Activated CD4-positive, CD25-positive, alpha-beta regulatory T cell (primary cell): ENCODE measurements at regions not wholly inside any gene's neighbourhood (a gene's known extent, or its start where the extent isn't known, plus 50 kb on each side); places are given as distances from the start of the nearest gene placed in this dataset.

Experiments
- DNase-seq, 4 experiments: peaks; one replicate each; lab custom pipeline; 2025; lab: John Stamatoyannopoulos, UW

DNA sequence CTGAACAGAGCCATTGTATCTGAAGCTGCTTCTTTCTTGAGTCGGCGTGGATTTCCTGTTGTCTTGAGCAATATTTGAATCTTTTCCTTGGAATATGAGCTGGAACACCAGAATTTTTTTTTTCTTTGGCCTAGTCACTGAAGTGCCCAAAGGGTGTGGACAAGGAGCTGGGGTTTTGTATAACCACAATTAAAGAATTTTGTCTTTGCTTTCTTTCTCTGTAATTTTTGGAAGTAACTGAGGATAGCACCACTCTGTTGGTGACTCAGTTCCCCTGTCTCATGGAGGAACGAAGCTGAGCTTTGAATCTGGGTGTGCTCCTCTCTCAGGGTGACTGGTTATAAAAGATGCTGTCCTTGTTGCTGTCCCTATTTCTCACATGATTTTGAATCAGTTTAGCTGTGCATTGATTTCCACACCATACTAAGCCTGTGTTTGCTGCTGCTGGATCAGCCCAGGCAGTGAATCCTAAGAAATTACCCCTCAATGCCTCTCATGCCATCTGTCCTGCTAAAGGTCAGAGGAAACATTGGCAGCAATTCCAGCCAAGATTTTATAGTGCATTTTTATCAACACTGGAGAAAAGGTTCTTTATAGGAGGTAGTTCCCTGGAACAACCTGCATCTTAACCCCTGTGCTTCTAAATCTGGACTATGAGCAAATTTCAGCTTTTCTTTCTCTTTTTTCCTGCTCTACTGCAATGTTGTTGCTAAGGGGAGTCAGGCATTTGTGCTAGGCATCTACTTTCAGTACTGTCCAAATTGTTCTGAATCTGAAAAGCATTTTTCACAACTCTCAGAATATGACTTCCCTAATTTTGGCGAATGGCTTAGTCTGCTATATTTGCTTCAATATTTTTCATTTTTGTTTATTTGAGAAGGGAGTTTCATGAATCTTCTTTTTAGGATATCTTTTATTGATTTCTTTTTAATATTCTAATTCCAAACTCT lies 540.8 kb downstream of the SOX6 start:
- DNase-seq, result no peak

DNA sequence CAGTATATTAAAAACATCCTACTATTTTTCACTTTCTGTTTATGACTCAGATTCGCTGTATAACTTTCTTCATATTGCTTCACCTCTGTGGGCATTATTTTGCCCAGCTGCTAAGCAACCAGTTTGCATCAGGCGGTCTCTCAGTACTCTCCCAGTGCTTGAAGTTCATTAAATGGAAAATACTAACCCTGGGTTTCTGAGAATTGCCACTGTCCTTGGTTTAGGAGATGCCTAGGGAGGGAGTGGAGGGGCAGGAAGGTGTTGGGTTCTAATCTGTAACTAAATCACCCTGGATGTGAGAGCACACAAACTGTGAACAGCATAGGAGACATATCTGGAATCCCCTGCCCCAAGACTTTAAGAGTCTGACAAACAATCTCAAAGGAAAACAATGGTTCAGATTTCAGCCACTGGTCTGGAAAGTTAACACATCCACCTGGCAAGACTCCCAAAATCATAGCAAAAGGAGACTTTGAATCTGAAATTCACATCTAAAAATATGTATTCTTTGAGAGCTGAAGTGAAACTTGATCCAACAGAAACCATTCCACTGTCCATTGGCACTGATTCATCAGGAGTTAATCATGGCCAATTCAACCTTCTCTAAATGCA lies 540.0 kb downstream of the SOX6 start:
- no peak for DNase-seq

DNA sequence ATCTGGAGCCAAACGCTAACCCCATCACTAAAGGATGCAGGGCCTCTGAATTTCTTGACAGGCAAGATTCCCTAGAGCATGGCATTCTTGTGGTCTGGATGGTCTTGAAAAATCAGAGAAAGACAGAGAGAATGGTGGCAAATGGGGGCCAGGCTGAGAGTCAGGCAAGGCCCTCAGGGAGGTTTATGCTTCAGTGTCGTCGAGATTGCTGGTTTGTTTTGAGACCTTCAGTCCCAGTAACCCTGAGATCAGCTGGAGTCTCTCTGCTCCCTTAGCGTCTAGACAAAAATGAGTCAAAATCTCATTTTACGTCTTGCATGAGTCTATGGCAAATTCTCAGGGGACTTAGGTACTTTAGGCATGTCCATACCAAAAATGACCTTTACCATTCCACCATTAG lies 539.3 kb downstream of the SOX6 start:
- DNase-seq, result no peak

DNA sequence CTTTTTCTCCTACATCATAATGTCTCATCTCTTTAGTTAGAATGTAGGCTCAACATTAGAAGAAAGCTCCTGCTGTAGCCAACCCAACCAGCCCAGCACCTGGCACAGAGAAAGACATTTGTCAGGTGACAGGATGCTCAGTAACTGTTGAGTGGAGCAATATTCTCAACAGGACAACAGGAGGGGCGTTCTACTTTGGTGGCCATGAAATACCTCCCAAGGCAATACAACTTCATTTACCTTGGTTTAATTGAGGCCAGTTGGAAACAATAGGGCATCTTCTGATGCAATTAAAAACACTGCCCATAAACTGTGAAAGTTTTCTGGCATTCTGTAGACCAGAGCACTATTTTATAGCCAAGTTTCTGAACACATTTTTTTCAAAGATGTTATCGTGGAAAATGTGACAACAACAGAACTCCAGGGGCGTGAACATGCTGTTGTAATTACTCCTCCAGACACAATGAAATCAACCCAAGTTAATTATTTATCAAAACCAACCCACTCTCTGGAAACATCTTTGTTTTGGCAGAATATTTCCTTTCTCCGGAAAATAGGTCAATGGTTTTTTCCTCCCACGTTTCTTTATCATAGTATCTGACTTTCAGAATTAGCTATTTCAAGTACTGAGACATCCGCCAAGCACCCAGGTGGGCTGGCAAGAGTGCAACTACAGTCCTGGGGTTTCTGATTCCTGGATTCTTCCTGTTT lies 538.1 kb downstream of the SOX6 start:
- DNase-seq, result no peak

DNA sequence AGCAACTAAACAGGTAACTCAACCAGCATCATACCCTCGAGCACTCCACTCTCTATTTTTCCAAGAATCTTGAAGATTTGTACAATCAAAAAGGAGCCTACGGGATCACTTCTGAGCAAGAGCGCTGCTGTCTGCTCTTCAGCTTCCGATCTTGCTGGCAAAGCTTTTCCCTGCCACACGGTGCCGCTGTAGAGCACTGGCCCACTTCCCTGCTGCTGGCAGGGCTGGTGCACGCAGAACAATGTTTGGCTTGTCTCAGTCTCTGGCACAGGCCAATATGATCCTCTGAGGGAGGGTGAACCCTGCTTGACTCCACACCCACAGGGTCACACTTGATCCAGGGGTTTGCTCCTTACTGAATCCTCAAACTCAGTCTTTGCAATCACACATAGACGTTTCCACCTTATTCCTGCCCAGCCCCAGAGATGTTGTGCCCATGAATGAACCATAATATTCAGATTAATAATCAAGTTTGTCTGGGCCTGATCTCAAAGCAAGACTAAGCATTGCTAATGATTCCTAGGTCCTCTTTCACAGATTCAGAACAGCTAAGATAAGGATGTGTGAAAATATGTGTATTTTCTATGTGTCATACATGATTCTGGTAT lies 536.6 kb downstream of the SOX6 start:
- DNase-seq, result no peak

DNA sequence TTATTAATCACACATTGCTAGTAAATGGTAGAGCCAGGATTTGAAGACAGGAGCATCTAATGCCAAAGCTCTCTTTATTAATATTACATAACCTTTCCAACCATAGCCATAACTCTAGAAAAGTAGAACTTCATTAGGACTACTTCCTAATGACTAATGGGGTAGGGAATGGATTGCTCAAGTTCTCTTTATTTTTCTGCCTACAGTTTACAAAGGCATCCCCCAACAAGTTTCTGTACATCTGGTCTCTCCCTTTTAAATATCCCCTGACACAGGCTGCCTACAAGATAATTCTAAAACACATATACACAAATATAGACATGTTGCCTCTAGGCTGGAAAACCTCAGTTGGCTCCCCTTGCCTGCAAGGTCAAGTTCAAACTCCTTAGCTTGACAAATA lies 534.9 kb downstream of the SOX6 start:
- DNase-seq, result no peak

DNA sequence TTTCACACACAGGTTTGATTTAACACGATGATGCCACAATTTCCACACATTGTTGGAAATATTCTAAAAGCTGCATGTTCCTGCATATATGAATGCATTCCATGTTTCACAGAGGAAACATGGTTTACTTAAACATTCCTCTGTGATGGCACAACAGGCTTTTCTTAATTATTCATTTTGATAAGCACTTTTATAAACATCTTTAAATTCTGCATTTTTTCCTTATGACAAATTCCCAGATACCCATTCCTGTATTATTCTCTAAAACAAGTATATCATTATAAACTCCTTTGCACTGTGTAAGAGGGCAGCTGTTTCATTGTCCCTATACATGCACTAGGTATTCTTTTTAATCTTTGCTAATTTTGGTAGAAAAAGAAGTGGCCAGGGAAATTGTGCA lies 532.3 kb downstream of the SOX6 start:
- no peak for DNase-seq

DNA sequence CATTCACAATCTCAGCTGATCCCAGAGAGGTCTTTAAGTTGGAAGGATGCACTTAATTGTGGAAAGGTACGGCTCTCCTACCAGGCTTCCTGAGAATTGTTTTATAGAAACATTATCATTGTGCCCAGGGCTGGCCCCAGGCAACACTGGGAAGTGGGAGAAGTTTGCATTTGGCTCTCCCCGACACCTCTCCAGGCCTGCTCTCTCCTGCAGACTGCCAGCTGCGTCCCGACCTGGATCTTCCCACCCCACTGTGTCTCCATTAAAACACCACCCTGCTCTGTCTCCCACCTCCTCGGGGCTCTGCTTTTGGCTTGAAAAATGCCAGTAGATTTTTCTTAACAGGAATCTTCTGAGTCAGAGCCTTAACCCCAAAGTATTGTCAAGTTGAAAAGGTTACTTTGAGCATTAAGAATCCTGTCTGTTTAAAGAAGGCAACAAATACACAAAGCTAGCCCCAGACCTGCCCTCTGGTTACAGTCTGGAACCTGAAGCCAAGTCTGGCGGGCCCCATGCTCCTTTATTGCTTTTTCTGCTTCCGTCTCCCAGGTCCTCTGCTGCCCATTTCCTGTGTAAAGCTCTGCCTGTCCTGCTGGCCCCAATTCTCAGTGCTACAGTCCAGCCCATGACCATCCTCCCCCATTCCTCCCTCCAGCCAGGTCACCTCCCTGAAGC lies 530.2 kb downstream of the SOX6 start:
- DNase-seq, result no peak

DNA sequence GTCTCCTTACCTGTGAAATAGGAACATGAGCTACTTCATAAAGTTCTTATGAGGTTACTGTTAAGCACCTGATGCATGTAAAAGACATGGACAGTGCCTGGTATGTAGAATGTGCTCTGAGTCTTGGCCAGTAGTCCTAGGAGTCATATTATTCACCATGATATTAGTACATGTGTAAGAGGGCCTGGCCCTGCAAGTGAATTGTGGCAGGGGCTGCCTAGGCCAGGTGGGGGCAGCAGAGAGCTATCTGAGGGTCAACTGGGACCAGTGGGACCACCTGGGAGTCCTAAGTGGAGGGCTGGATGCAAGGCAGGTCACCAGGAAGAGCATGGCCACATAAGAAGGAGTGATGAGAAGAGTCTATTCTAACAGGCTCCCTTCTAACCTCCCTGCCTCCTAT lies 529.5 kb downstream of the SOX6 start:
- no peak for DNase-seq

DNA sequence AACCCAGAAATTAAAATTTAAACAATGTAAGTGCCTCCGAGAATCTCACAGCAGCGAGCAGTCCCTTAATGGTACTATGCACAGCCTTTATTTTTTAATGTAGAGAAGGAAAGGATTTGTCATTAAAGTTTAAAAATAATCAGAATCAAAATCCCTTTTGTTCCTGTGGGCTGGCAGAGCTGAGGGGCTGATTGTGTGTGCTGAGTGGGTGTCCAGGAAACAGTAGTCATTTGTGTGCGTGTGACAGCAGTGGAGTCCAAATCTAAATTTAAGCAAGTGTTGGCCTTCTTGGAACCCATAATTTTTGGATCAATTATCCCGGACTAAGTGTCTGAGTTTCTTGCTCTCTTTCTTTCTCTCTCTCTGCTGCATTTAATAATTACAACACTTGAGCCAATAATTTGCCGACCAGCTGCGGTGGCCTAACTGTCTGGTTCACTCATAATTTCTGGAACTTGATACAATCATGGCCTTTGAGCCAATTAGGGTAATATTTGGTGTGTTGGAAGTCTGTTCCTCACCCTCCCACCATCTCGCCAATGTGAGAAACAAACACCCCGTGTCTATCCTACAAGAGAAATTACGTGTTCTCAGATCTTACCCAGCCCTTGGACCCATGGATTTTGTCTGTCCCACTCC lies 528.0 kb downstream of the SOX6 start:
- DNase-seq, result no peak

DNA sequence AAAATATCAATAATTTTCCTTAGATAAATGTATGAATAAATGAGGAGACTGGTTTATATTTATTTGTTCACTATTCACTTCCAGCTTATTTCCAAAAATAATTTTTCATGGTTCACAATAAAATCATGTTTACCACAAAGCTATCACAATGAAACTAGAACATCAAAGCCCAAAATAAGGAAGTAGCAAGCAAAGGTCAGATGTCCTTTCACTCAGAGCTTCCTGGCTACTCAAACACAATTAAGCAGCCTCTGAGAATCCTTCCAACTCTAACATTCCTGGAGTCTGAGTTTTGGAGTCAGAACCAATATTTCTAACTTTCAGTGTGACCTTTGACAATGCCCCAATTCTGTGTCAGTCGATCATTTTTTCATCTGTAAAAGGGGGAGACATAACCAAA lies 527.0 kb downstream of the SOX6 start:
- DNase-seq, result no peak

DNA sequence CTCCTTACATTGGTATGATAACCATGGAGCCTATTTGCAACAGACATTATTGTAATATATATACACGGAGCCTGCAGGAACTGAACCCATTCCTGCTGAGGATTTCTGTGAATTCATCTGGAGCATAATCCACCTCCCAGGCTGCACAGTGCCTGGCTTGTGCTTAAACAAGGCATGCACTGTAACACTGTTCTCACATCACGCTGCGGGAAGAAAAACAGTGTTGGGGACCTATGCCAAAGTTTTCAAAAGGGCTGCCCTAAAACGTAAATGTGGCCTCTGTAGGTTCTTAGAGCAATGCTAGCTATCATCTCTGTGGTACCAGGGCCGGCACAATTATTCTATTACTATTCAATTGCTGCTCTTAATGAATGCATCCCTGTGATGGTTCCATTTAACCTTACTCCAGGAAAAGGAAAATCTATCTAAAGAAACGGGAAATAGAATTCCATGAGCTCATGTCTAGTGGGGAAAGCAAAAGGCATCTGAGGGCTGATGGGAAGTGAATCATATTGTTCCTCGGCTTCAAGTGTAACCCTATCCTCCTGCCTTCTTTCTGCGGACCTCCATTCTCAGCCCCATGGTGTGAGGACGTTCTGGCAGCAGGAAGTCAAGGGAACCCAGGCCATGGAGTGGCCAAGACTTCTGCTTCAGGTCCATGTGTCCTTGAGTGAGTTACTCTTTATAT lies 525.5 kb downstream of the SOX6 start:
- DNase-seq, result no peak

DNA sequence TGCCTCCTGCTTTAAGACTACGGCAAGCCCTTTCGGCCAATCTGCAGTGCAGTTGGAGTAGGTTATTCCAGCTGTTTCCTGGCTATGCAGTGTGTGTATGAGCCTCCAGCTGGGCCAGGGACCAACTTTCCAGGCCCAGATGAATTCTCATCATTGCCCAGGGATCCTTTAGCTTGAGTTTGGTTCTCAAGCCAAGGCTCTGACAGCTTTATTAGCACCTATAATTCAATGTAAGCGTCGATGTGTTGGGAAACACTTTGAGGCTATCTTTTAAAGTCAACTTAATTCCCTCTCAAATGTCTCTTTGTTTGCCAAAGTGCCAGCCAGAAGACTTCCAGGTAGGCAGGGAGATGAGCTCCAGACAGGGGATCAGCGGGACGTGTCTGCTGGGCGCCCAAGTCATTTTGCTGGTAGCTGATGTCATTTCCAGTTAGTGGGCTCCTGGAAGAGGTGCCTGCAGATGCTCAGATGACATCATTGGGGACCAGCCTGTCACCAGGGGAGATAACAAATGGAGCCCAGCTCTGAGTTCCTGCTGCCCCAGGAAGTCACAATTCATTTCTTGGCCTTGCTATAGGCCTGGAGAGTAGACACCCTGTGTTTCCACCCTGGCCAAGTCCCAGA lies 520.4 kb downstream of the SOX6 start:
- no peak for DNase-seq

DNA sequence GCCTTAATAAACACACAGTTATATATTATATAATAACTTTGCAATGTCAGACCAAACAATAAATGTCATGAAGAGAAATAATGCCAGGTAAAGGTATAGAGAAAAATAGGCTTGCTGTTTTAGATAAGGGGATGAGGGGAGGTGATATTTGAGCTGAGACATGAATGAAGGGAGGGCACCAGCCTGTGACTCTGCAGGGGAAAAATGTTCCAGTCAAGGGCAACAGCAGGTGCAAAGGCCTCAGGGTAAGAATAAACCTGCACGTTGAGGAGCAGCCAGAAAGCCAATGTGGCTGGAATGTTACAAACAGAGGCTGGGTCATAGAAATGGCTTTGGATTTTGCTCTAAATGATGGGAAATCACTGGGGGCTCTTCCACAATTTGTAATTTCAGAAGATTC lies 519.6 kb downstream of the SOX6 start:
- no peak for DNase-seq

DNA sequence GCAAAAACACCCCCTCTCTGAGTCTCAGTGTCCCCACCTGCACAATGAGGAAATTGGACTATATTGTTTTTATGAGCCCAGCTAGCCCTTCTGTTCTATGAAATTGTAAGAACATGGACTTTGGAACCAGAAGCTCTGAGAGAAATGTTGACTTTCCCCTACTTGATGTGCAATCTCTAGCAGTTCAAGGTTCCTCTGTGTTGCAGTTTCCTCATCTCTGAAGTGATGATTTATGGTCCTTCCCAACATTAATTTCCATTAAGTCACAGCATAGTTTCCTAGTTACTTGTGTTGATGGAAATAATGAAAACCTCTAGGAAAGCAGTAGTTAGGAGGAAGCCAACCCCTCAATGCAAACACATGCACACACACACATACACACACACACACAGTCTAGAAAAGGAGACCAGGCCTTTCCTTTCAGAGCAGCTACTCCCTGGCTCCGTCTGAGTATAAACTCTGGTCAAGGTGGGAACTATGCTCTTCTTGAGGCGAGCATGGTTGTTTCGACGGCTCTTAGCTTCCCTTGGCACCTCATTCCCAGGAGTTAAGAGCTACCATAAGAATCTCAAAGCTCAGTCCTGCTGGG lies 518.4 kb downstream of the SOX6 start:
- no peak for DNase-seq

DNA sequence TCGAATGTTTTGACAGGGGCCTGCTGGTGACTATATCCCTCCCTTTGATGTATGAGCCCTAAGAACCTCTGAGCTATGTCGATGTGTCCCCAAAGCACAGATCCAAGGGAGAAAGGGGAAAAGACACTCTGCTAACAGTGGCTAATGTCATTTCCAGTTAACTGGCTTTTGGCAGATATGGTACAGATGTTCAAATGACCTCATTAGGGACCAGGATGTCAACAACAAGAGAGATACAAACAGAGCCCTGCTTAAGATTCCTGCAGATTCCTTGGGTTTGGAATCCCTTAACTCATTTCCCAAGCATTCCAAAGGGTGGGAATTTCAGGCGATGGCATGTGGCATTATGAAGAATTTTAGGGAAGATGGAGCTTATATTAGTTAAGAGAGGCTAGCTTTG lies 517.3 kb downstream of the SOX6 start:
- no peak for DNase-seq

DNA sequence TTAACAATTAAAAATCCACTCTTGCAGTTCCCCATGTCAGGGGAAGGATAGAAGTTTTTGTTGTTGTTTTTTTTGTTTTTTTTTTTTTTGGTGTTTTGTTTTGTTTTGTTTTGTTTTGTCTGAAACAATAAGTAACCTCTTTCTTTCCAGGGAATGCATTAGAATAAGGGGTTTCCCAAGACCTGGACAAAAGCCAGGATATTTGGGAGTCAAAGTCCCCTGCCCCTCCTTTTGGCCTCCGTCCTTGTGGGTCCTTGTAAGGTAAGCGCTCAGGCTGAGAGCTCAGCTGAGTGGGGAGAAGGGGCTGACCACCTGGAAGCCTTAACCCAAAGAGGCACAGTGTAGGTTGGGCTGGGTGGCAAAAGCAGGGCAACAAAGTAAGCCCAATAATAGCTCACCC lies 515.4 kb downstream of the SOX6 start:
- no peak for DNase-seq

DNA sequence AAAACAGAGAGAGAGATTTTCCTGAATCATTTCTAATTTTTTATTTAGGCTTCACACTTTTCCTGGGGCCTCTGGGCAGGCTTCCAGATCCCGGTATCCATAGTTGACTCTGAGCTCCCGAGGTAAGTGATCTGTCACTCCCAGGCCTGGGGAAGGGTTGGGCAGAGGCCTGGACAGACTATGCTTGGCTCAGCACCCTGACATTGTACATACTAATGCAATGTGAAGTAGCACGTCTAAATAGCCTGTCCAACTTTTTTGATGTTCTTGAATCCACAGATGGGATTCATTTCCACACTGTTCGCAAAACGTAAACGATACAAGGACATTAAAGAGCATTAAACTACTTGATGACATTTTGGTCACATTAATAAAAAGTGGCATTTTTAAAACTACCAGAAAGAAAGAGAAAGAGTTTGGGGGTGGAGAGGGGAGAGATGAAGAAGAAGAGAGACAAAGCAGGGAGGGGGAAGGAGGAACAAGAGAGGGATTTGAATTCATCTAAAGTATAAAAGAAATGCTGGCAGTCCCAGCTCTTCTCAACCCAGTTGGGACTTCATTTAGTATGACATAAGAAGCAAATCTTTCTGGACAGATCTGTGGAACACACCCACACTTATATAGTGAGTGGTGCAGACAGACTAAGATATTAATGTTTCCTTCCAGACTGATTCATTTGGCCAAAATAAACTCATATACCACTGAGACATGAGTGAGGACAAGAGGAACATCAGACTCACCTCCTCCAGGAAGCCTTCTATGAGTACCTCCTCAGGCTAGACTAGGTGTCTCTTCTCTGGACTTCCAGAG lies 514.2 kb downstream of the SOX6 start:
- DNase-seq, result no peak

DNA sequence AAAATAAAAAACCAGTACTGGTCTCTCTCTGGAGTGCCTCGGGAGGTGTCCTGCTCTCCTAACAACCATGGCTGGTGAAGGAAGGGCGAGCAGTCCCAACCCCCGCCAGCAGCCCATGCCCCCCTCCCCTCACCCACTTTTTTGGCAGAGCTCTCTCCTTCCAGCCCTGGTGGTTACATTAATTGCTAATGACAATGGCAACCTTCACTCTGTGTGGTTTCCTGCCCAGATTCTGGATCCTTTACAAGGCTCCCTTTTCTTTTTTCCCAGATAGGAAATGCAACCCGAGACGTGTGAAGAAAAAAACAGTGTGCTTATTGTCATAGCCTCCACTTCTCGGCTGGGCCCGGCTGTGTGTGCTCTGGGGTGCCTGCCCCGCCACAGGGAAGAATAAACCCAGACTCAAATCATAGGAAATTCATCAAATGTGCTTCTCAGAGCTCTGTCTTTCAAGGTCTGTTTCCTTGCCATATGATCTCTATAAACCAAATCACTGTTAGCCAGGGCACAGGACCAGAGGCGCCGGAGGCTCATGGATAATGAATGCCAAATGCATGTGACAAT lies 513.0 kb downstream of the SOX6 start:
- DNase-seq, result no peak
